Stimulated activated CD8-positive, alpha-beta memory T cell treated with anti-CD3 and anti-CD28 coated beads, Interleukin-12 subunit alpha, Interleukin-12 subunit beta, amount 100 ng/mL, for 24 hours (primary cell): ENCODE measurements at regions not wholly inside any gene's neighbourhood (a gene's known extent, or its start where the extent isn't known, plus 50 kb on each side); places are given as distances from the start of the nearest gene placed in this dataset.
"Not testable (repeated sequence)": the region's sequence is repeated elsewhere in the genome, so short reads cannot be mapped to it uniquely, and the experiment has no call there.

Experiments
- DNase-seq: peaks from one replicate; pipeline ENCODE4 v3.0.0-alpha.2; 2020; ENCODE audit errors: extremely low read depth

DNA sequence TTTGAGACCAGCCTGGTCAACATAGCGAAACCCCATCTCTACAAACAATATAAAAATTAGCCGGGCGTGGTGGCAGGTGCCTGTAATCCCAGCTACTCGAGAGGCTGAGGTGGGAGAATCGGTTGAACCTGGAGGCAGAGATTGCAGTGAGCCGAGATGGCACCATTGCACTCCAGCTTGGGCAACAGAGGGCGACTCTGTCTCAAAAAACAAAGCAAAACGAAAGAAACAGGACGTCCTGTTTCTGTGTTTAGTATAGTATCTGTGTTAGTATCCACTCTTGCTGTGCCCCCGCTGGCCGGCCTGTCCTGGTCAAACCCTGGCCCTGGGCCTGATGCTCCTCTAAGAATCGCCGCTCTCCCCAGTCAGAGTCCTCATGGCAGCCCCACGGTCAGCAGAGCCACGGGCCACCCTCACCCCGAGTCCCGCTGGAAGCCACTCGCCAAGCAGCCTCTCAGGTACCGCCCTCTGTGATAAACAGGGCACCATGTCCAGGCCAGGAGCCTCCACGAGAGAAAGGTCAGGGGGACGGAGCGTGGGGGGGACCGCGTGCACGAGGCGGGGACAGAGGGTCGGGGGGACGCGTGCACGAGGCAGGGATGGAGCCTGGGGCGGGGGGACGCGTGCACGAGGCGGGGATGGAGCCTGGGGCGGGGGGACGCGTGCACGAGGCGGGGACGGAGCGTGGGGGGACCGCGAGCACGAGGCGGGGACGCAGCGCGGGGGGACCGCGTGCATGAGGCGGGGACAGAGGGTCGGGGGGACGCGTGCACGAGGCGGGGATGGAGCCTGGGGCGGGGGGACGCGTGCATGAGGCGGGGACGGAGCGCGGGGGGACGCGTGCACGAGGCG, 384.5 kb downstream of the SMOC2 start:
- no peak for DNase-seq

- no peak for DNase-seq
Observed at GRCh38 chr6:168823397-168824212, 382.6 kb downstream of the SMOC2 start.

DNA sequence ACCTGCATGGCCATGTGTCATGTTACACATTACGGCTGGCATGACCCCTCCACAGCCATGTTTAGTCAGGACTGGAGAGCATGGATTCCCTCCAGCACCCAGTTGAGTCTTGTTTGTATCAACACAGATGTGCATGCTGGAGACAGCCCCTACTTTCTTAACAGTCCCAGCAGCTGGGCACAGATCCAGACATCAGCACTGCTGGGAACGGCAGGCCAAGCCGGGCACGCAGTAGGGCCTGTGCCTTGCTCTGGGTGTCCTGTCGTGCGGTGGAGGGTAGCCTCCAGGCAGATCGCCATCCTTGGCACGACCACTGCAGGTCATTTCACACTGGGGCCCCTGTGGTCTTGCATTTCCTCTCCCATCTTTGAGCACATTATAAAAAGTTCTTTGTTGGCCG, 381.4 kb downstream of the SMOC2 start:
- DNase-seq = no peak

- no peak for DNase-seq
Observed at GRCh38 chr6:168819546-168819945, 378.6 kb downstream of the SMOC2 start.

- DNase-seq = no peak
Observed at GRCh38 chr6:168817558-168818159, 376.7 kb downstream of the SMOC2 start.

- no peak for DNase-seq
Observed at GRCh38 chr6:168815229-168815628, 374.2 kb downstream of the SMOC2 start.

GRCh38 chr6:168808232-168808631, 367.2 kb downstream of the SMOC2 start:
- no peak for DNase-seq

DNA sequence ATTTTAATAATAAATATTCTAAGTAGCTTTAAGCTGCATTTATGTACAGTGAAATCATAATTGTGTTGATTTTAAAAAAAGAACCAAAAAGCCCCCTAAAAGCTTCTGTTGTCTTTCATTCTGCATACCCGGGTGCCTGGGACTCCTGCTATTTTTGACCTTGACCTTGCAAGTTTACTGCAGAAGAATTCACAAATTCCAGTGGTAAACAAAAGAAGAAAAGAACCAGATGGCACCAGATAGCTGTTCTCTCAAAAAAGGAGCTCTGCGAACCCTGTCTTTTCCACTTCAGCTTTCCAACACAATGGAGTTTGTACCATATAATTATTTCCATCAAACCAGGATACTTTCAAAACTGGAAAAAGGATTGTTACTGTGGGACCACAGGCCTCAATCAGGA, 363.3 kb downstream of the SMOC2 start:
- no peak for DNase-seq

DNA sequence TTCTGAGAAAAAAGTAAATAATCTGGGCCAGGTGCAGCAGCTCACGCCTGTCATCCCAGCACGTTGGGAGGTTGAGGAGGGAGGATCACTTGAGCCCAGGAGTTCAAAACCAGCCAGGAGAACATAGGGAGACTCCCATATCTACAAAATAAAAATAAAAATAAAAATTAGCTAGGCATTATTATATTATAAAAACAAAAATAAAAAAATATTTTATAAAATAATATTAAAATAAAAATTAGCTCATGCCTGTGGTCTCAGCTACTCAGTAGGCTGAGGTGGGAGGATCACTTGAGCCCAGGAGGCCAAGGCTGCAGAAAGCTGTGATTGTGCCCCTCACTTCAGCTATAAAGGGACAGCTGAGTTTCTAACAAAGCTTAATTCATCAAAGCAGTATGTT, 362.9 kb downstream of the SMOC2 start:
- no peak for DNase-seq

GRCh38 chr6:168799067-168799466, 358.1 kb downstream of the SMOC2 start:
- DNase-seq = no peak

- no peak for DNase-seq
Observed at GRCh38 chr6:168796106-168796505, 355.1 kb downstream of the SMOC2 start.

DNA sequence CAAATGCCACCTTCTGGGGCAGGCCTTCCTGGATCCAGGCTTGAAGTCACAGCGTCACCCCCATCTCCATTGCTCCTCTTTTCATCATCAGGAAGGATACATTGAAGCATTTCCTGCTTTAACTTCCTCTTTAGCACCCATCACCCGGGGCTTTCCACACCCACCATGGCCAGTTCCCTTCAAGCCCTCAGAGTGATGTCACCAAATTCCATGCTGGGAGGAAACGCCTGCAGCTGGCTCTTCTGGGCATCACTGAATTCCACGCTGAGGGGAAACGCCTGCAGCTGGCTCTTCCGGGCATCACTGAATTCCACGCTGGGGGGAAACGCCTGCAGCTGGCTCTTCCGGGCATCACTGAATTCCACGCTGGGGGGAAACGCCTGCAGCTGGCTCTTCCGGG, 354.6 kb downstream of the SMOC2 start:
- DNase-seq = not testable (repeated sequence)

- no peak for DNase-seq
Observed at GRCh38 chr6:168794491-168794890, 353.5 kb downstream of the SMOC2 start.

DNA sequence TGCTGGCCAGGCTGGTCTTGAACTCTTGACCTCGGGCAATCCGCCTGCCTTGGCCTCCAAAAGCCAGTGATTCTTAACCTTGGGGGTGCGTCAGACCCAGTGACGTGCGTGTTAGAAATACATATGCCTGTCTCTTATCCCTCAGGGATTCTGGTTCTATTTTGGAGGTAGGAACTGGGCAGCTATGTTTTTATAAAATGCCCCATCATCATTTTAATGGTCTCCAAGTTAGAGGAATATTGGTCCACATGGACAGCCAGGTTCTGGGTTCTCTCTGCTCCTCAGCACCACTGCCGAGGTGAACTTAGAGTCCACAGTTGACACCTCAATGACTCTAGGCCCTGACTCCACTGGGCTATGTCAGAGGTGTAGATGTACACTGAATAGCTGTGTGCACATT, 352.7 kb downstream of the SMOC2 start:
- no peak for DNase-seq

GRCh38 chr6:168791917-168792316, 350.9 kb downstream of the SMOC2 start:
- no peak for DNase-seq

GRCh38 chr6:168789699-168790098, 348.7 kb downstream of the SMOC2 start:
- no peak for DNase-seq

GRCh38 chr6:168785720-168786511, 344.9 kb downstream of the SMOC2 start:
- no peak for DNase-seq

GRCh38 chr6:168784426-168784825, 343.4 kb downstream of the SMOC2 start:
- DNase-seq = no peak

DNA sequence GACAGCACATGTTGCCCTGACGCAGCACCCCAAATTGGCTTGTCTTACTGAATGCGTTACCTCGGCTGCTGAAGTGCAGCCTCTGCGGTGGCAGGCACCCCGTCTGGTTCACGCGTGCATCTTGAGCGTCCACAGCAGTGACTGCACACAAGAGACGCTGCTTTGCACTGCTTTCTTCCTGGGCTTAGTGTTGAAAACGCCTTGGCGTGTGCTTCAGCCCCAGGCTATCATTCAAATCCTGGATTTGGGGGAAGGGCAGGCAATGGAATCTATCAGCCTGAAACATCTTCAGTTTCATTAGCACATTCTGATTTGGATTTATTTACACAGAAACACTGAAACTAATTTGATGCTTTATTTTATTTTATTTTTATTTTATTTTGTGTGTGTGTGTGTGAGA, 342.7 kb downstream of the SMOC2 start:
- no peak for DNase-seq

DNA sequence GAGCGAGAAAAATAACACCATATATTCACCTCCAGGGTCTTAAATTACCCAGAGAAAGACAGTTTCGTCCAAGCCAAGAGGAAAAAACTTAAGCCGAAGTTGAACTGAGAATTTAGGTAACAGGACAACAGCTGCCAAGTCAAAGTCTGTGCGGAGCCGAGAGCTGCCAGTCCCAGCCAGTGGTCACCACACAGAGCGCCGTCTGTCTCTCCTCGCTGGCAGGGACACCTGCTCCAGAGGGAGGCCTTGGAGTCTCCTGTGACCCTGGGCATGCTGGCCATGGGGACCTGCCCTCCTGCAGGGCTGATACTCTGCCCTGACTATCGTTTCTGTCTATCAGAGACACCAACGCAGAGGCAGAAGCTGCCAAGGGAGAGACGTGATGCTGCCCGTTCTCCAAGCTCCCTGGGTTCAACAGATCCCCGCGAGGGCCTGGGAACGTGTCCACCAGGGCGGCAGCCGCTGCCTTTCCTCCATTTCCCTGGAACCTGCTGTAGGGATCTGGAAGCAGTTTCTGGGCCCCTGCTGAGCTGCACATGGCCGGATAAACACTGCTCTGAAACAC, 341.3 kb downstream of the SMOC2 start:
- no peak for DNase-seq

GRCh38 chr6:168778201-168778600, 337.2 kb downstream of the SMOC2 start:
- no peak for DNase-seq
